Liver (tissue), 8 donors: ENCODE measurements at regions not wholly inside any gene's neighbourhood (a gene's known extent, or its start where the extent isn't known, plus 50 kb on each side); places are given as distances from the start of the nearest gene placed in this dataset.

Experiments used
- DNase-seq: peaks from one replicate; pipeline ENCODE4 v3.0.0-alpha.2; 2017; ENCODE audit warnings: low spot score
- H3K27ac ChIP-seq, 2 donors: one replicate each; pipeline ENCODE4 v1.7.0; 2013; ENCODE audit warnings: inconsistent platforms in 2 of 2, low read length in 2 of 2, control low read depth in 1 of 2, low read depth in 1 of 2, mild to moderate bottlenecking in 1 of 2
- H3K27me3 ChIP-seq, 4 donors: one replicate each; pipeline versions ENCODE4 v1.6.1 to v1.7.0; 2013; ENCODE audit warnings: low read length in 3 of 4, inconsistent platforms in 1 of 4, mild to moderate bottlenecking in 1 of 4, moderate library complexity in 1 of 4; ENCODE audit not compliant: control insufficient read depth in 4 of 4, insufficient read depth in 4 of 4
- H3K36me3 ChIP-seq, 4 donors: one replicate each; pipeline versions ENCODE4 v1.6.1 to v1.7.0; 2013; ENCODE audit warnings: low read length in 3 of 4, mild to moderate bottlenecking in 3 of 4, low read depth in 1 of 4, moderate library complexity in 1 of 4; ENCODE audit not compliant: control insufficient read depth in 4 of 4, insufficient read depth in 3 of 4
- H3K4me1 ChIP-seq, 4 donors: one replicate each; pipeline versions ENCODE4 v1.6.1 to v1.7.0; 2013; ENCODE audit warnings: low read length in 3 of 4, mild to moderate bottlenecking in 3 of 4, moderate library complexity in 1 of 4; ENCODE audit not compliant: control insufficient read depth in 4 of 4, insufficient read depth in 4 of 4
- H3K4me3 ChIP-seq, 3 donors: one replicate each; pipeline versions ENCODE4 v1.6.1 to v1.7.0; 2013; ENCODE audit warnings: low read length in 3 of 3, control low read depth in 1 of 3, low read depth in 1 of 3, mild to moderate bottlenecking in 1 of 3
- H3K9ac ChIP-seq, 2 donors: one replicate each; pipeline ENCODE4 v1.7.0; 2013; ENCODE audit warnings: low read length in 2 of 2, mild to moderate bottlenecking in 2 of 2, moderate library complexity in 2 of 2, control low read depth in 1 of 2, low read depth in 1 of 2
- H3K9me3 ChIP-seq, 4 donors: one replicate each; pipeline versions ENCODE4 v1.6.1 to v1.7.0; 2013; ENCODE audit warnings: low read length in 3 of 4; ENCODE audit not compliant: control insufficient read depth in 4 of 4
- ATF3 ChIP-seq: IDR thresholded peaks from 2 replicates; pipeline ENCODE4 v1.6.1; 2016; ENCODE audit warnings: antibody characterized with exemption
- CTCF ChIP-seq: fragments of 150-350 bp; IDR thresholded peaks from 2 replicates; pipeline ENCODE4 v1.5.1; 2017; ENCODE audit warnings: improper control_type of control experiment, low read depth, low read length; ENCODE audit not compliant: missing input control
- EGR1 ChIP-seq, 2 donors: IDR thresholded peaks; 2 replicates each; pipeline ENCODE4 v1.6.1; 2016 to 2018; ENCODE audit warnings: antibody characterized with exemption in 2 of 2, low read depth in 2 of 2
- FOXA1 ChIP-seq: IDR thresholded peaks from 2 replicates; pipeline ENCODE4 v1.6.1; 2016; ENCODE audit warnings: antibody characterized with exemption
- FOXA2 ChIP-seq: IDR thresholded peaks from 2 replicates; pipeline ENCODE4 v1.6.1; 2016; ENCODE audit warnings: antibody characterized with exemption
- GABPA ChIP-seq, 2 donors: IDR thresholded peaks in 1 of 2; conservative IDR thresholded peaks in 1 of 2; 2 replicates each; pipeline ENCODE4 v1.6.1; 2016; ENCODE audit warnings: antibody characterized with exemption in 2 of 2, mild to moderate bottlenecking in 1 of 2, moderate library complexity in 1 of 2
- HNF4A ChIP-seq, 2 donors: conservative IDR thresholded peaks; 2 replicates each; pipeline ENCODE4 v1.6.1; 2016; ENCODE audit warnings: antibody characterized with exemption in 2 of 2, mild to moderate bottlenecking in 2 of 2
- HNF4G ChIP-seq: IDR thresholded peaks from 2 replicates; pipeline ENCODE4 v1.6.1; 2016; ENCODE audit warnings: antibody characterized with exemption
- JUND ChIP-seq, 2 donors: IDR thresholded peaks; 2 replicates each; pipeline ENCODE4 v1.6.1; 2016; ENCODE audit warnings: antibody characterized with exemption in 2 of 2
- MAX ChIP-seq: IDR thresholded peaks from 2 replicates; pipeline ENCODE4 v1.6.1; 2016; ENCODE audit warnings: antibody characterized with exemption
- NR2F2 ChIP-seq: IDR thresholded peaks from 2 replicates; pipeline ENCODE4 v1.6.1; 2016; ENCODE audit warnings: antibody characterized with exemption
- RAD21 ChIP-seq, 2 donors: IDR thresholded peaks; 2 replicates each; pipeline ENCODE4 v1.6.1; 2016; ENCODE audit warnings: antibody characterized with exemption in 2 of 2, mild to moderate bottlenecking in 2 of 2
- REST ChIP-seq: IDR thresholded peaks from 2 replicates; pipeline ENCODE4 v1.6.1; 2016; ENCODE audit warnings: antibody characterized with exemption, mild to moderate bottlenecking
- RXRA ChIP-seq, 2 donors: IDR thresholded peaks; 2 replicates each; pipeline ENCODE4 v1.6.1; 2017 to 2018; ENCODE audit warnings: antibody characterized with exemption in 2 of 2, mild to moderate bottlenecking in 1 of 2
- SP1 ChIP-seq: IDR thresholded peaks from 2 replicates; pipeline ENCODE4 v1.6.1; 2018; ENCODE audit warnings: antibody characterized with exemption, mild to moderate bottlenecking
- TAF1 ChIP-seq: conservative IDR thresholded peaks from 2 replicates; pipeline ENCODE4 v1.6.1; 2016; ENCODE audit warnings: antibody characterized with exemption, mild to moderate bottlenecking
- YY1 ChIP-seq: IDR thresholded peaks from 2 replicates; pipeline ENCODE4 v1.6.1; 2016; ENCODE audit warnings: antibody characterized with exemption, mild to moderate bottlenecking
- ZBTB33 ChIP-seq: IDR thresholded peaks from 2 replicates; pipeline ENCODE4 v1.6.1; 2016; ENCODE audit warnings: antibody characterized with exemption
- WGBS: extraction: QIAGEN DNeasy Blood & Tissue Kit; methylation state at CpG from one replicate; pipeline ENCODE4 v1.1.7; 2013; 5-methylcytosine and 5-hydroxymethylcytosine counted together
- donor health status: healthy.
- donor health status: healthy.
- donor health status: healthy.
- donor health status: healthy.
- donor health status: healthy.

GRCh38 chr13:74039667-74040066 is 94.5 kb downstream of the KLF12 start (continued):
- TF ChIP-seq REST: no peak
- no peak for TF ChIP-seq JUND (IDR thresholded peaks at IDR 0.05)
- no peak for TF ChIP-seq GABPA (IDR thresholded peaks at IDR 0.05 in 1 of 2, conservative IDR thresholded peaks at IDR 0.05 in 1 of 2)

- no peak overlapping the region for H3K9ac ChIP-seq
- TF ChIP-seq RAD21 (IDR thresholded peaks at IDR 0.05) (no peak), FOXA1 (no peak), FOXA2 (no peak), HNF4G (no peak), MAX (no peak), TAF1 (no peak), JUND (IDR thresholded peaks at IDR 0.05) (no peak), ATF3 (no peak), HNF4A (conservative IDR thresholded peaks at IDR 0.05) (no peak), SP1 (no peak), YY1 (no peak), GABPA (IDR thresholded peaks at IDR 0.05 in 1 of 2, conservative IDR thresholded peaks at IDR 0.05 in 1 of 2) (no peak), CTCF (no peak), ZBTB33 (no peak), RXRA (IDR thresholded peaks at IDR 0.05) (no peak), NR2F2 (no peak), REST (no peak), EGR1 (IDR thresholded peaks at IDR 0.05; ENCODE audit: low read depth in 2 of 2) (no peak)
- no peaks in the 10 kb centered on the region for H3K9me3 ChIP-seq
- no peaks in the 10 kb centered on the region for H3K27me3 ChIP-seq
- no peak for DNase-seq
- H3K27ac ChIP-seq: no peak overlapping the region
- WGBS: 97% methylated on average over 2 of the region's 2 CpGs
- H3K4me3 ChIP-seq: no peak overlapping the region
- peaks cover 0 to 5% (median 1%) of the 10 kb centered on the region in 4 donors for H3K4me1 ChIP-seq
- H3K36me3 ChIP-seq: no peaks in the 10 kb centered on the region
These were observed 95.0 kb downstream of the KLF12 start for GRCh38 chr13:74039154-74039553.
